ENCODE measurements at regions not wholly inside any gene's neighbourhood (a gene's known extent, or its start where the extent isn't known, plus 50 kb on each side); places are given as distances from the start of the nearest gene placed in this dataset.

- no peak overlapping the region for H2BK120ac ChIP-seq (ENCODE audit: low read depth, low read length)
- no peak overlapping the region for H2AK5ac ChIP-seq (ENCODE audit: low read length, severe bottlenecking)
- no peak overlapping the region for H2AFZ ChIP-seq (ENCODE audit: low read depth, low read length)
- H3K4ac ChIP-seq (ENCODE audit: low read depth in 1 of 2, low read length in 2 of 2) = no peak overlapping the region
- H3K4me1 ChIP-seq (ENCODE audit: control insufficient read depth, insufficient read depth, low read depth, low read length) = no peaks in the 10 kb centered on the region
- H2BK5ac ChIP-seq (ENCODE audit: low read depth, low read length, poor library complexity, severe bottlenecking) = no peak overlapping the region
- no peak overlapping the region for H3K9ac ChIP-seq (ENCODE audit: low read length)
- H3K9me3 ChIP-seq (ENCODE audit: control insufficient read depth, low read length) = no peaks in the 10 kb centered on the region
- no peak overlapping the region for H3K4me2 ChIP-seq (ENCODE audit: low read length, poor library complexity, severe bottlenecking)
- H4K8ac ChIP-seq (ENCODE audit: low read length) = no peak overlapping the region
- H3K27ac ChIP-seq (ENCODE audit: low read length, poor library complexity, severe bottlenecking) = no peak overlapping the region
- H3K79me1 ChIP-seq (replicated peaks; ENCODE audit: low read length, poor library complexity, severe bottlenecking) = no peaks in the 10 kb centered on the region
- no peak overlapping the region for H3K4me3 ChIP-seq (ENCODE audit: insufficient read depth in 1 of 2, low read depth in 1 of 2, low read length in 2 of 2)
- no peak overlapping the region for H3K18ac ChIP-seq (ENCODE audit: low read depth in 1 of 2, low read length in 2 of 2)
- H3K36me3 ChIP-seq (ENCODE audit: control insufficient read depth in 1 of 2, insufficient read depth in 2 of 2, low read depth in 1 of 2, low read length in 2 of 2) = no peaks in the 10 kb centered on the region
- no peak for DNase-seq
- no peak overlapping the region for H3K23ac ChIP-seq (ENCODE audit: low read length in 2 of 2)
- H2BK12ac ChIP-seq (ENCODE audit: low read length in 2 of 2) = no peak overlapping the region
- H3K27me3 ChIP-seq (ENCODE audit: control insufficient read depth in 1 of 2, insufficient read depth in 1 of 2, low read length in 2 of 2) = no peaks in the 10 kb centered on the region
- no peak overlapping the region for H3K14ac ChIP-seq (ENCODE audit: low read length in 2 of 2)
- no peak overlapping the region for H4K91ac ChIP-seq (ENCODE audit: low read length)
- no peak overlapping the region for H2BK15ac ChIP-seq (ENCODE audit: low read depth, poor library complexity, severe bottlenecking)
Observed at GRCh38 chr4:19171832-19172231, 1079.9 kb upstream of the SLIT2 start.

- Histone ChIP-seq H3K4me3 (ENCODE audit: insufficient read depth in 1 of 2, low read depth in 1 of 2, low read length in 2 of 2) (no peak overlapping the region), H2BK120ac (ENCODE audit: low read depth, low read length) (no peak overlapping the region), H2BK15ac (ENCODE audit: low read depth, poor library complexity, severe bottlenecking) (no peak overlapping the region), H2AK5ac (ENCODE audit: low read length, severe bottlenecking) (no peak overlapping the region), H3K27me3 (ENCODE audit: control insufficient read depth in 1 of 2, insufficient read depth in 1 of 2, low read length in 2 of 2) (no peaks in the 10 kb centered on the region), H3K4me1 (ENCODE audit: control insufficient read depth, insufficient read depth, low read depth, low read length) (no peaks in the 10 kb centered on the region), H2BK12ac (ENCODE audit: low read length in 2 of 2) (no peak overlapping the region), H3K4me2 (ENCODE audit: low read length, poor library complexity, severe bottlenecking) (no peak overlapping the region), H2AFZ (ENCODE audit: low read depth, low read length) (no peak overlapping the region), H3K9ac (ENCODE audit: low read length) (no peak overlapping the region), H3K79me1 (replicated peaks; ENCODE audit: low read length, poor library complexity, severe bottlenecking) (no peaks in the 10 kb centered on the region), H3K27ac (ENCODE audit: low read length, poor library complexity, severe bottlenecking) (no peak overlapping the region), H3K14ac (ENCODE audit: low read length in 2 of 2) (no peak overlapping the region), H2BK5ac (ENCODE audit: low read depth, low read length, poor library complexity, severe bottlenecking) (no peak overlapping the region), H4K8ac (ENCODE audit: low read length) (no peak overlapping the region), H3K18ac (ENCODE audit: low read depth in 1 of 2, low read length in 2 of 2) (no peak overlapping the region), H3K36me3 (ENCODE audit: control insufficient read depth in 1 of 2, insufficient read depth in 2 of 2, low read depth in 1 of 2, low read length in 2 of 2) (no peaks in the 10 kb centered on the region), H4K91ac (ENCODE audit: low read length) (no peak overlapping the region), H3K23ac (ENCODE audit: low read length in 2 of 2) (no peak overlapping the region), H3K4ac (ENCODE audit: low read depth in 1 of 2, low read length in 2 of 2) (no peak overlapping the region), H3K9me3 (ENCODE audit: control insufficient read depth, low read length) (no peaks in the 10 kb centered on the region)
- no peak for DNase-seq
Observed at GRCh38 chr4:19167311-19167710, 1084.4 kb upstream of the SLIT2 start.

- WGBS = 76% methylated on average over 2 of the region's 2 CpGs
- no peak overlapping the region for H3K4me3 ChIP-seq (ENCODE audit: insufficient read depth in 1 of 2, low read depth in 1 of 2, low read length in 2 of 2)
- no peak overlapping the region for H3K23ac ChIP-seq (ENCODE audit: low read length in 2 of 2)
- H3K4me1 ChIP-seq (ENCODE audit: control insufficient read depth, insufficient read depth, low read depth, low read length) = no peaks in the 10 kb centered on the region
- no peak overlapping the region for H3K14ac ChIP-seq (ENCODE audit: low read length in 2 of 2)
- no peaks in the 10 kb centered on the region for H3K9me3 ChIP-seq (ENCODE audit: control insufficient read depth, low read length)
- H4K8ac ChIP-seq (ENCODE audit: low read length) = no peak overlapping the region
- H3K27ac ChIP-seq (ENCODE audit: low read length, poor library complexity, severe bottlenecking) = no peak overlapping the region
- no peak overlapping the region for H2AK5ac ChIP-seq (ENCODE audit: low read length, severe bottlenecking)
- no peak overlapping the region for H2BK5ac ChIP-seq (ENCODE audit: low read depth, low read length, poor library complexity, severe bottlenecking)
- H3K27me3 ChIP-seq (ENCODE audit: control insufficient read depth in 1 of 2, insufficient read depth in 1 of 2, low read length in 2 of 2) = no peaks in the 10 kb centered on the region
- no peak overlapping the region for H2AFZ ChIP-seq (ENCODE audit: low read depth, low read length)
- DNase-seq = no peak
- no peak overlapping the region for H3K18ac ChIP-seq (ENCODE audit: low read depth in 1 of 2, low read length in 2 of 2)
- no peak overlapping the region for H2BK15ac ChIP-seq (ENCODE audit: low read depth, poor library complexity, severe bottlenecking)
- H4K91ac ChIP-seq (ENCODE audit: low read length) = no peak overlapping the region
- H3K79me1 ChIP-seq (replicated peaks; ENCODE audit: low read length, poor library complexity, severe bottlenecking) = no peaks in the 10 kb centered on the region
- H3K9ac ChIP-seq (ENCODE audit: low read length) = no peak overlapping the region
- H2BK12ac ChIP-seq (ENCODE audit: low read length in 2 of 2) = no peak overlapping the region
- no peaks in the 10 kb centered on the region for H3K36me3 ChIP-seq (ENCODE audit: control insufficient read depth in 1 of 2, insufficient read depth in 2 of 2, low read depth in 1 of 2, low read length in 2 of 2)
- no peak overlapping the region for H3K4ac ChIP-seq (ENCODE audit: low read depth in 1 of 2, low read length in 2 of 2)
- no peak overlapping the region for H2BK120ac ChIP-seq (ENCODE audit: low read depth, low read length)
- no peak overlapping the region for H3K4me2 ChIP-seq (ENCODE audit: low read length, poor library complexity, severe bottlenecking)
Observed at GRCh38 chr4:19164334-19164733, 1087.4 kb upstream of the SLIT2 start.

GRCh38 chr4:19159874-19160273, 1091.8 kb upstream of the SLIT2 start:
- peaks cover 20% of the 10 kb centered on the region for H3K9me3 ChIP-seq (ENCODE audit: control insufficient read depth, low read length)
- H3K4me1 ChIP-seq (ENCODE audit: control insufficient read depth, insufficient read depth, low read depth, low read length) = no peaks in the 10 kb centered on the region
- no peak overlapping the region for H2AFZ ChIP-seq (ENCODE audit: low read depth, low read length)
- H3K79me1 ChIP-seq (replicated peaks; ENCODE audit: low read length, poor library complexity, severe bottlenecking) = no peaks in the 10 kb centered on the region
- no peak overlapping the region for H3K14ac ChIP-seq (ENCODE audit: low read length in 2 of 2)
- no peak overlapping the region for H4K8ac ChIP-seq (ENCODE audit: low read length)
- no peak overlapping the region for H3K4ac ChIP-seq (ENCODE audit: low read depth in 1 of 2, low read length in 2 of 2)
- H3K18ac ChIP-seq (ENCODE audit: low read depth in 1 of 2, low read length in 2 of 2) = no peak overlapping the region
- no peaks in the 10 kb centered on the region for H3K27me3 ChIP-seq (ENCODE audit: control insufficient read depth in 1 of 2, insufficient read depth in 1 of 2, low read length in 2 of 2)
- no peak overlapping the region for H3K4me2 ChIP-seq (ENCODE audit: low read length, poor library complexity, severe bottlenecking)
- no peak overlapping the region for H3K23ac ChIP-seq (ENCODE audit: low read length in 2 of 2)
- H2BK15ac ChIP-seq (ENCODE audit: low read depth, poor library complexity, severe bottlenecking) = no peak overlapping the region
- 90% methylated on average over 2 of the region's 3 CpGs for WGBS
- H3K4me3 ChIP-seq (ENCODE audit: insufficient read depth in 1 of 2, low read depth in 1 of 2, low read length in 2 of 2) = no peak overlapping the region
- H2AK5ac ChIP-seq (ENCODE audit: low read length, severe bottlenecking) = no peak overlapping the region
- DNase-seq = no peak
- no peak overlapping the region for H2BK5ac ChIP-seq (ENCODE audit: low read depth, low read length, poor library complexity, severe bottlenecking)
- no peaks in the 10 kb centered on the region for H3K36me3 ChIP-seq (ENCODE audit: control insufficient read depth in 1 of 2, insufficient read depth in 2 of 2, low read depth in 1 of 2, low read length in 2 of 2)
- H2BK120ac ChIP-seq (ENCODE audit: low read depth, low read length) = no peak overlapping the region
- no peak overlapping the region for H3K9ac ChIP-seq (ENCODE audit: low read length)
- H3K27ac ChIP-seq (ENCODE audit: low read length, poor library complexity, severe bottlenecking) = no peak overlapping the region
- H4K91ac ChIP-seq (ENCODE audit: low read length) = no peak overlapping the region
- no peak overlapping the region for H2BK12ac ChIP-seq (ENCODE audit: low read length in 2 of 2)

All from mesenchymal stem cell (in vitro differentiated cells and primary cell).